GM12892 (cell line): ENCODE measurements at regions not wholly inside any gene's neighbourhood (a gene's known extent, or its start where the extent isn't known, plus 50 kb on each side); places are given as distances from the start of the nearest gene placed in this dataset.

Experiments
- POLR2A ChIP-seq: IDR thresholded peaks from 2 replicates; pipeline ENCODE4 v1.6.1; 2011; ENCODE audit warnings: low read depth, low read length, control low read depth
- TAF1 ChIP-seq: IDR thresholded peaks from 2 replicates; pipeline ENCODE4 v1.6.1; 2011; ENCODE audit warnings: low read depth, mild to moderate bottlenecking, control low read depth, low read length, borderline replicate concordance

GRCh38 chr6:21767891-21768648 lies 174.5 kb downstream of the SOX4 start:
- TF ChIP-seq TAF1 (no peak), POLR2A (no peak)
